Activated CD4-positive, alpha-beta T cell treated with anti-CD3 and anti-CD28 coated beads, Interleukin-2, amount 10 ng/mL, durations not matched to agents 24 days and 14 days (primary cell): ENCODE measurements at regions not wholly inside any gene's neighbourhood (a gene's known extent, or its start where the extent isn't known, plus 50 kb on each side); places are given as distances from the start of the nearest gene placed in this dataset.

Experiments
- DNase-seq: peaks from one replicate; pipeline ENCODE4 v3.0.0; 2022
- H3K27ac Mint-ChIP-seq: one replicate; pipeline ENCODE4 v1.8.0; 2022; ENCODE audit warnings: mild to moderate bottlenecking, mixed read lengths
- H3K27me3 Mint-ChIP-seq: one replicate; pipeline ENCODE4 v1.8.0; 2022; ENCODE audit warnings: mixed read lengths
- H3K36me3 Mint-ChIP-seq: one replicate; pipeline ENCODE4 v1.8.0; 2022; ENCODE audit warnings: low read depth, mild to moderate bottlenecking, mixed read lengths
- H3K4me1 Mint-ChIP-seq: one replicate; pipeline ENCODE4 v1.8.0; 2021; ENCODE audit warnings: mixed read lengths
- H3K4me3 Mint-ChIP-seq: one replicate; pipeline ENCODE4 v1.8.0; 2022; ENCODE audit warnings: mild to moderate bottlenecking, moderate library complexity, mixed read lengths
- H3K9me3 Mint-ChIP-seq: one replicate; pipeline ENCODE4 v1.8.0; 2021; ENCODE audit warnings: mixed read lengths
- intact Hi-C: fragments of 100-400 bp; cut with micrococcal nuclease; formaldehyde crosslinking; loops from one replicate; pipeline ENCODE4 v1.15.1; 2023

DNA sequence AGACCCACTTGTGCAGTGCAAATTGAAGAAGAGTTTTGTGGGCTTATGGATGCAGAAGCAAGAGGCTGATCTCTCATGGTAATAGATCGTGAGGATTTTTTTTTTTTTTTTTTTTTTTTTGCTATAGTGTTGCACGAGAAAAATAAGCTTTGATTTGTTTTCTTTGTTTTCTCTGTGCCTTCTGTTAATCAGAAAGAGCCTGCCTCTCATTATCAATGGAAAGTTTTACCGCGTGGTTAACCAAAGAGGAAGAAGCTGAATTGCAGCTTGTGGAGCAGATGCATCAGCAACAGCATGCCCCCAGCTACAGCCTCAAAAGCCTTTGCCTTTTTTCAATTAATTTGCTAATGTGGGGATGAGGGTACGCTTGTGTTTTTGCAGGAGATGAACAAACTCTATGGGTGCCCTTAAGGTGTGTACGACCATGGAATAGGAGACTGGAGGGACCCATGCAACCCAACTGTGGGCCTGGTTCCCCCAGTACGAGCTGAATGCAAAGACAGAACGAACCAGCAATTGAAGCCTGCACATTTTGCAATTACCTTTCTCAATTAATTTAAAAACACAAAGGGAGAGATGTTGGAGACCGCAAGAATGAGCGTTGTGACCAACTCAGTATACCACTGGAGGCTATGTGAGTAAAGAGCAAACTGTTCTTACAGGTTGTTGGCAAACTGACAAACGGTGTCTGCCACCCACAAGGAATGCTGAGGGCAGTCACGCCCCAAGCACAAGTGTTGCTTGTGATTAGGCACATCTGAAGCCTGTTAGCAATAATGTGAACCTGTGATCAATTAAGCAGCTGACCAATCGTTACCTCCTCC is 58.6 kb upstream of the SPRY2 start:
- Mint-ChIP-seq H3K9me3 (peaks cover 9% of the 10 kb centered on the region), H3K4me3 (no peak overlapping the region), H3K27ac (no peak overlapping the region), H3K36me3 (no peaks in the 10 kb centered on the region), H3K4me1 (peaks cover 7% of the 10 kb centered on the region), H3K27me3 (no peaks in the 10 kb centered on the region)
- intact Hi-C loops, result no loop called here
- DNase-seq, result no peak
